Colonic mucosa (tissue), 4 donors: ENCODE measurements at regions not wholly inside any gene's neighbourhood (a gene's known extent, or its start where the extent isn't known, plus 50 kb on each side); places are given as distances from the start of the nearest gene placed in this dataset.

Source experiments
- DNase-seq: peaks from one replicate; pipeline ENCODE4 v3.0.0-alpha.2; 2020
- H3K27ac ChIP-seq: fragments of 200-600 bp; one replicate; pipeline ENCODE4 v1.8.0; 2021
- H3K27me3 ChIP-seq: fragments of 200-600 bp; one replicate; pipeline ENCODE4 v1.8.0; 2021
- H3K36me3 ChIP-seq: fragments of 200-600 bp; one replicate; pipeline ENCODE4 v1.8.0; 2021
- H3K4me1 ChIP-seq: fragments of 200-600 bp; one replicate; pipeline ENCODE4 v1.8.0; 2021; ENCODE audit warnings: mild to moderate bottlenecking
- H3K4me3 ChIP-seq: fragments of 200-600 bp; one replicate; pipeline ENCODE4 v1.8.0; 2021
- H3K9ac ChIP-seq, 2 donors: one replicate each; pipeline ENCODE4 v1.7.0; 2013; ENCODE audit warnings: control low read depth in 2 of 2, low read depth in 2 of 2, low read length in 2 of 2
- H3K9me3 ChIP-seq: fragments of 200-600 bp; one replicate; pipeline ENCODE4 v1.8.0; 2021
- intact Hi-C: fragments of 100-400 bp; cut with DNase I; formaldehyde crosslinking; loops from one replicate; pipeline ENCODE4 v1.14.1; 2022
- TF ChIP-seq, protein P1 (sequence below): fragments of 200-600 bp; IDR thresholded peaks from one replicate; pipeline ENCODE4 v1.8.0; 2022; ENCODE audit warnings: antibody characterized with exemption, mild to moderate bottlenecking
- donor health status: healthy.
- donor health status: DM: no; HTN: no; CAD: no.
- donor health status: DM: no; HTN: no; CAD: no.

- Histone ChIP-seq H3K4me3 (no peak overlapping the region), H3K36me3 (no peaks in the 10 kb centered on the region), H3K27ac (no peak overlapping the region), H3K9ac (no peak overlapping the region), H3K4me1 (no peaks in the 10 kb centered on the region), H3K9me3 (no peaks in the 10 kb centered on the region), H3K27me3 (no peaks in the 10 kb centered on the region)
- no peak for DNase-seq
- TF ChIP-seq, protein P1, sequence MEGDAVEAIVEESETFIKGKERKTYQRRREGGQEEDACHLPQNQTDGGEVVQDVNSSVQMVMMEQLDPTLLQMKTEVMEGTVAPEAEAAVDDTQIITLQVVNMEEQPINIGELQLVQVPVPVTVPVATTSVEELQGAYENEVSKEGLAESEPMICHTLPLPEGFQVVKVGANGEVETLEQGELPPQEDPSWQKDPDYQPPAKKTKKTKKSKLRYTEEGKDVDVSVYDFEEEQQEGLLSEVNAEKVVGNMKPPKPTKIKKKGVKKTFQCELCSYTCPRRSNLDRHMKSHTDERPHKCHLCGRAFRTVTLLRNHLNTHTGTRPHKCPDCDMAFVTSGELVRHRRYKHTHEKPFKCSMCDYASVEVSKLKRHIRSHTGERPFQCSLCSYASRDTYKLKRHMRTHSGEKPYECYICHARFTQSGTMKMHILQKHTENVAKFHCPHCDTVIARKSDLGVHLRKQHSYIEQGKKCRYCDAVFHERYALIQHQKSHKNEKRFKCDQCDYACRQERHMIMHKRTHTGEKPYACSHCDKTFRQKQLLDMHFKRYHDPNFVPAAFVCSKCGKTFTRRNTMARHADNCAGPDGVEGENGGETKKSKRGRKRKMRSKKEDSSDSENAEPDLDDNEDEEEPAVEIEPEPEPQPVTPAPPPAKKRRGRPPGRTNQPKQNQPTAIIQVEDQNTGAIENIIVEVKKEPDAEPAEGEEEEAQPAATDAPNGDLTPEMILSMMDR, result no peak
- intact Hi-C loops, result no loop called here
These were observed 100.2 kb upstream of the GREM2 start for GRCh38 chr1:240712014-240712731.

- TF ChIP-seq, protein P1, result no peak
- Histone ChIP-seq H3K27ac (no peak overlapping the region), H3K36me3 (no peaks in the 10 kb centered on the region), H3K27me3 (no peaks in the 10 kb centered on the region), H3K4me1 (no peaks in the 10 kb centered on the region), H3K9me3 (no peaks in the 10 kb centered on the region), H3K4me3 (no peak overlapping the region), H3K9ac (no peak overlapping the region)
- intact Hi-C loops, result no loop called here
- no peak for DNase-seq
These were observed 99.1 kb upstream of the GREM2 start for GRCh38 chr1:240711020-240711419.

DNA sequence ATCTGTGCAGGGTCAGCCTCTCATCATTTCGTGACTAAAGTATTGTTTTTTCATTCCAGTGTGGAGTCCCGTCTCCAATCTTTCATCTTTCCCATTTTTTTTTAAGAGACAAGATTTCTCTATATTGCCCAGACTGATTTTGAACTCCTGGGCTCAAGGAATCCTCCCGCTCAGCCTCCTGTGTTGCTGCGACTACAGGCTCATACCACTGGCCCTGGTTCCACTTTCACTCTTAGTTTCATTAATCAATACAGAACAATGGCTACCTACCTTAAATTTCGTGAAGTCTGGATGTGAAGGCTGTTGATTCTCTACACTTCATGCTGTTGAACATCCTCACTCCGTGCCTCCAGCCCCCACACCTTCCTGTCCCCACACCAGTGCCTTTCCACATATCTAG lies 97.7 kb upstream of the GREM2 start:
- H3K27ac ChIP-seq, result no peak overlapping the region
- intact Hi-C loops, result no loop called here
- TF ChIP-seq, protein P1, result no peak

GRCh38 chr1:240706150-240706935 lies 94.4 kb upstream of the GREM2 start:
- no peaks in the 10 kb centered on the region for H3K36me3 ChIP-seq
- no peaks in the 10 kb centered on the region for H3K9me3 ChIP-seq
- TF ChIP-seq, protein P1, result no peak
- intact Hi-C loops, result no loop called here
- H3K27me3 ChIP-seq, result no peaks in the 10 kb centered on the region
- no peaks in the 10 kb centered on the region for H3K4me1 ChIP-seq
- no peak overlapping the region for H3K9ac ChIP-seq
- no peak for DNase-seq
- H3K27ac ChIP-seq, result no peak overlapping the region
- H3K4me3 ChIP-seq, result no peak overlapping the region

More for the DNA sequence above, 97.7 kb upstream of the GREM2 start:
- Histone ChIP-seq H3K9ac (no peak overlapping the region), H3K9me3 (no peaks in the 10 kb centered on the region), H3K27me3 (no peaks in the 10 kb centered on the region), H3K4me3 (no peak overlapping the region), H3K4me1 (no peaks in the 10 kb centered on the region), H3K36me3 (no peaks in the 10 kb centered on the region)
- DNase-seq, result no peak

DNA sequence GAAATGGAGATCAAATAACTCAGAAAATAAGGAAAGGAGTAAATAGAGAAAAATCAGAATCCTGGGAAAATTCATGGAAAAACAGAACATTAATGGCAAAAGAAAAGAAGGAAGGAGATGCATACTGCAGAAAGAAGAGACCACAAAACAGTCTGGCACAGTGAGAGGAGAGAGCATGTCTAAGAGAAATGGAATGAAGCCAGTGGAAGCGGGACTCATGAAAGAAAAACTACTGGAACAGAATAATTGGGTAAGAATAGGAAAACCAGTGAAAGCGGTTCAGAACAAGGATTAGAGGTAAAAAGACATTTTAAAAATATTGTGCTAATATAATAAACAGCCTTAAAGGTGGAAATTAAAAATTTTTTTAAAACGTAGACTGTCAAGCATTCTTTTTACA lies 93.6 kb upstream of the GREM2 start:
- no peaks in the 10 kb centered on the region for H3K27me3 ChIP-seq

More for the DNA sequence above, 93.6 kb upstream of the GREM2 start:
- H3K9ac ChIP-seq, result no peak overlapping the region
- no peak overlapping the region for H3K4me3 ChIP-seq
- H3K27ac ChIP-seq, result no peak overlapping the region
- DNase-seq, result no peak
- H3K4me1 ChIP-seq, result no peaks in the 10 kb centered on the region
- TF ChIP-seq, protein P1, result no peak
- intact Hi-C loops, result no loop called here
- no peaks in the 10 kb centered on the region for H3K36me3 ChIP-seq
- no peaks in the 10 kb centered on the region for H3K9me3 ChIP-seq
